H1 (cell line): ENCODE measurements at regions not wholly inside any gene's neighbourhood (a gene's known extent, or its start where the extent isn't known, plus 50 kb on each side); places are given as distances from the start of the nearest gene placed in this dataset.
A peak's percentile ranks its signal among the peaks of the same experiment; 100 is the strongest.

Source experiments
- CTCF ChIP-seq, 3 experiments: IDR thresholded peaks; 1 replicate in 2 of 3; 2 replicates in 1 of 3; pipeline versions ENCODE4 v1.5.1 to v1.6.1; 2011; ENCODE audit warnings: low read length in 3 of 3, mild to moderate bottlenecking in 3 of 3, inconsistent platforms in 2 of 3, low read depth in 1 of 3, moderate library complexity in 1 of 3; ENCODE audit not compliant: insufficient read depth in 1 of 3; ENCODE audit errors: control extremely low read depth in 1 of 3
- POLR2A ChIP-seq, 2 experiments: IDR thresholded peaks; 1 replicate in 1 of 2; 2 replicates in 1 of 2; pipeline ENCODE4 v1.6.1; 2011; ENCODE audit warnings: low read depth in 2 of 2, low read length in 2 of 2, mild to moderate bottlenecking in 2 of 2; ENCODE audit errors: control extremely low read depth in 1 of 2
- SIRT6 ChIP-seq: IDR thresholded peaks from one replicate; pipeline ENCODE4 v1.7.1; 2012; ENCODE audit warnings: low read length, inconsistent platforms
- SRF ChIP-seq: IDR thresholded peaks from 2 replicates; pipeline ENCODE4 v1.6.1; 2011; ENCODE audit warnings: mild to moderate bottlenecking, low read depth, low read length, moderate library complexity

DNA sequence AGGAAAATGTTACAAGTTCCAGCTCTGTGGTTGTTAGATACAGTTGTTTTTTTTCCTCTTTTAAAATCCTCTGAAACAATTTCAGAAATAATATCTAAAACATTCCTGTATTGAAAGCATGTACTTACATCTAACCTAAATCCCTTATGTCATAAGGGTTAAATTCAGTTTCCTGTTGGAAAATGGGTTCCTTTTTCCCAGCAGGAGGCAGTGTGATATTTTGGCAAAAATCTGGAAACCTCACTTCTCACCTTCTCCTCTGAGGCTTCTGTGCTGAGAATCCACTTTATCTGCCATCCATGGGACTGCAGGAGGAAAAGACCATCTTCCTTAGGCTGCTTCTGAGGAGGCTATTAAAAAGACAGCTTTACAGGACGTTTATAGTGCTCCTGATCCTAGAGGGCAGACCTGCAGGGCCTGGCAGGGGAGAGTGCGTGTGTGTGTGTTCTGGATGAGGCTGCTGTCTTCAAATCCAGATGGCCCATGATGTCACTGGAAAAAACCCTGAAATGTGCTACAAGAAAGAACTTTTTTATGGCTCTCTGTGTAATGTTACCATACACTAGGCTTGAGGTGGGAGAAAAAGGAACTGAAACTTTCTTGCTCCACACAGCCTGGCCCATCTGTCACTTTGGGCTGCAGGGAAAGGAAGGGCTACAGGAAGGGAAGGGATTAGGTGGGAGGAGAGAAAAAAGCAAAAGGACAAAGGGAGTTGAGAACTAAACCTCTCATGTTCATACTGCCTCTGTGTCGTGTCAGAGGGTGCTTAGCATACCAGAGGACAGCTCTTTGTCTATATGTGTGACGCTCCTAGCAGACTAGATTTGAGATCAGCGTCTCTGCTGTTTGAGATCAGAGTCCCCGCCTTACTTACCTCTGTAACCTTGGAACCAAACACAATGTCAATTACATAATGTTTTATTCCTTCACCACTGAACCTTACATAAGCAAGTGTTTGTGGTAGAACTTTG lies 379.2 kb upstream of the SPAG17 start (continued):
- TF ChIP-seq CTCF (IDR thresholded peaks at IDR 0.05; ENCODE audit: control extremely low read depth in 1 of 3, insufficient read depth in 1 of 3, low read depth in 1 of 3, low read length in 3 of 3) (peak in 1 of 3 experiments; percentile 9; a peak in 1 of 4 replicates), SRF (no peak), SIRT6 (no peak), POLR2A (IDR thresholded peaks at IDR 0.05; ENCODE audit: control extremely low read depth in 1 of 2, low read depth in 2 of 2, low read length in 2 of 2) (no peak)
- TF ChIP-seq, all 59 proteins: peak for 2
